Left lung (tissue), 4 donors: ENCODE measurements at regions not wholly inside any gene's neighbourhood (a gene's known extent, or its start where the extent isn't known, plus 50 kb on each side); places are given as distances from the start of the nearest gene placed in this dataset.
"Not testable (repeated sequence)": the region's sequence is repeated elsewhere in the genome, so short reads cannot be mapped to it uniquely, and the experiment has no call there.

Experiments
- ATAC-seq: fragments of 200-7000 bp; cut with Tn5 transposase; one replicate; pipeline ENCODE4 v1.9.1; 2020; ENCODE audit warnings: moderate library complexity
- DNase-seq, 4 donors: peaks; one replicate each; pipeline ENCODE4 v3.0.0-alpha.2; 2013 to 2020
- H3K27ac ChIP-seq, 2 donors: fragments of 200-600 bp; sonication (generic) in 1 of 2; one replicate each; pipeline versions ENCODE4 v1.5.0 to v1.8.0; 2020 to 2021
- H3K27me3 ChIP-seq, 2 donors: fragments of 200-600 bp; sonication (generic) in 1 of 2; one replicate each; pipeline versions ENCODE4 v1.5.0 to v1.8.0; 2020 to 2021
- H3K36me3 ChIP-seq, 2 donors: fragments of 200-600 bp; sonication (generic) in 1 of 2; one replicate each; pipeline versions ENCODE4 v1.5.0 to v1.8.0; 2020 to 2021
- H3K4me1 ChIP-seq, 2 donors: fragments of 200-600 bp; one replicate each; pipeline ENCODE4 v1.8.0; 2021
- H3K4me3 ChIP-seq, 2 donors: fragments of 200-600 bp; sonication (generic) in 1 of 2; one replicate each; pipeline versions ENCODE4 v1.5.0 to v1.8.0; 2020 to 2021; ENCODE audit warnings: mild to moderate bottlenecking in 1 of 2
- H3K9me3 ChIP-seq, 2 donors: fragments of 200-600 bp; sonication (generic) in 1 of 2; one replicate each; pipeline versions ENCODE4 v1.5.0 to v1.8.0; 2020 to 2021
- intact Hi-C, 2 donors: fragments of 100-400 bp; cut with DNase I; formaldehyde crosslinking; loops; one replicate each; pipeline versions ENCODE4 v1.11.2 to v1.14.2; 2022
- TF ChIP-seq, protein P1 (sequence below), 2 donors: fragments of 200-600 bp; sonication (generic) in 1 of 2; IDR thresholded peaks; one replicate each; pipeline versions ENCODE4 v1.5.0 to v1.8.0; 2021; ENCODE audit warnings: antibody characterized with exemption in 2 of 2
- donor health status: DM: no; HTN: yes; CAD: no.
- donor health status: DM: no; HTN: no; CAD: no.

DNA sequence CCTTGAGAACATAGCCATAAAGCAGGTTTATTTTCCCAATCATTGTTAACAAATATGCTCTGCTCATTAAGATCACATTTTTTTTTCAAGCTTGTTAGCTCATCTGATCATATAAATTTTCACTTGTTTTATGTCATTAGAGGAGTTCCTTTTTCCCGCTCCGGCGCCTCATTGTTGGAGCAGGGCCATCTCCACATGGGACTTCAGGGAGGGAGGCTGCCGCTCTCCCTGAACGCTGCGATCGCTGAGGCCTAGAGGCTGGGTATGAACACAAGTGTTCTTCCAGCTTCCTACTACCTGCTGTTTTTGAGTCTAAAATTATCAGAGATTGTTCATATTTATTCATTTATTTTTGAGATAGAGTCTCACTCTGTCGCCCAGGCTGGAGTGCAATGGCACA lies 246.9 kb downstream of the MPDZ start:
- Histone ChIP-seq H3K4me3 (no peak overlapping the region), H3K9me3 (no peaks in the 10 kb centered on the region), H3K27me3 (no peaks in the 10 kb centered on the region), H3K36me3 (no peaks in the 10 kb centered on the region), H3K4me1 (no peaks in the 10 kb centered on the region), H3K27ac (no peak overlapping the region)
- TF ChIP-seq, protein P1, sequence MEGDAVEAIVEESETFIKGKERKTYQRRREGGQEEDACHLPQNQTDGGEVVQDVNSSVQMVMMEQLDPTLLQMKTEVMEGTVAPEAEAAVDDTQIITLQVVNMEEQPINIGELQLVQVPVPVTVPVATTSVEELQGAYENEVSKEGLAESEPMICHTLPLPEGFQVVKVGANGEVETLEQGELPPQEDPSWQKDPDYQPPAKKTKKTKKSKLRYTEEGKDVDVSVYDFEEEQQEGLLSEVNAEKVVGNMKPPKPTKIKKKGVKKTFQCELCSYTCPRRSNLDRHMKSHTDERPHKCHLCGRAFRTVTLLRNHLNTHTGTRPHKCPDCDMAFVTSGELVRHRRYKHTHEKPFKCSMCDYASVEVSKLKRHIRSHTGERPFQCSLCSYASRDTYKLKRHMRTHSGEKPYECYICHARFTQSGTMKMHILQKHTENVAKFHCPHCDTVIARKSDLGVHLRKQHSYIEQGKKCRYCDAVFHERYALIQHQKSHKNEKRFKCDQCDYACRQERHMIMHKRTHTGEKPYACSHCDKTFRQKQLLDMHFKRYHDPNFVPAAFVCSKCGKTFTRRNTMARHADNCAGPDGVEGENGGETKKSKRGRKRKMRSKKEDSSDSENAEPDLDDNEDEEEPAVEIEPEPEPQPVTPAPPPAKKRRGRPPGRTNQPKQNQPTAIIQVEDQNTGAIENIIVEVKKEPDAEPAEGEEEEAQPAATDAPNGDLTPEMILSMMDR (IDR thresholded peaks at IDR 0.05): no peak
- intact Hi-C loops: no loop called here
- ATAC-seq (no peak), DNase-seq (peak in 1 of 4 donors; percentile 76)

DNA sequence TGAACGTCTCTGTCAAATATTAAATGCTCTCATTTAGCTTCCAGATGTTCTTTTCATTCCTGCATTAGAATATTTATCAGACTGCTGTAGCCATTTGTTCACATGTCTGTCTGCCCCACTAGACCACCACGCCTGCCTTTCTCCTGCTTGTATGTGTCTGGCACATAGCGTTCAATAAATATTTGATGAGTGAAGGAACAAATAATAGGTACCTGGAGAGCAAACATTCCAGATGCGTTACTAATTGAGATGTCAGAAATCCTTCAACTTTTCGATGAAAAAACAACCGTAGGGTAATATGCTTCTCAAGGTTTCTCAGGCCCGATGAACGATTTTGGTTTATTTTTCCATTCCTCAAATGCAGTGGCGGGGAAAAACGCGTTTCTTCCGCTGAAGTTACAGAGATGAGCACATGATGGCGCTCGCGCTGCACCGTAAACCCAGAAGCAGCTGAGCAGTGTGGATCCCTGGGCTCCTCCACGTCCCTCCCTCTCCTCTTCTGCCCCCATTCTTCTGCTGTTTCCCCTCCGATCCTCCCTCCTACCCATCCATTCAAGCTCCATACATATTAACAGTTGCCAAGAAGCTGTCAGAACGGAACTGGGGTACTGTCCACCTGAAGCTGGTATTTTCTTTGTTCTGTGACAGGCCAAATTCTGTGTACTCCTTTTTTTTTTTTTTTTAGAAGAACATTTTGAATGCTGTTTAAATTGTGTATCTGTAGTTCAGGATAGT lies 245.4 kb downstream of the MPDZ start:
- H3K36me3 ChIP-seq: no peaks in the 10 kb centered on the region
- DNase-seq: peak; percentile 58 to 89 (median 78)
- H3K27ac ChIP-seq: no peak overlapping the region
- H3K27me3 ChIP-seq: no peaks in the 10 kb centered on the region
- TF ChIP-seq, protein P1 (IDR thresholded peaks at IDR 0.05): peak; percentile 53 to 58
- intact Hi-C loops: no loop called here
- no peaks in the 10 kb centered on the region for H3K9me3 ChIP-seq
- peak; percentile 99 for ATAC-seq
- H3K4me1 ChIP-seq: no peaks in the 10 kb centered on the region
- H3K4me3 ChIP-seq: no peak overlapping the region

DNA sequence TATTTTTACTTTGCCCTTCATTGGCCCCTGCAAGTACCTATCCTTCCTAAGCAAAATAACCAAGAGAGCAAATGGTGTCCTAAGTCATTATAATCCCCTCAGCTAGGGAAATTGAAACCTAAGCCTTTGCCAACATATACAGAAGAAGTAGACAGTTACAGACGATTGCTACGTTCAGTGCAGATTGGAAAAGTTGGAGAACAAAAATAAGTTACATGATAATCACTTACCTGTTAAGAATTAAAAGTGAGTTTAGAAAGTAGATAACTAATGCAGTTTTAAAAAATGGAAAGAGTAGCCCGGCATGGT lies 244.8 kb downstream of the MPDZ start:
- Histone ChIP-seq H3K27me3 (no peaks in the 10 kb centered on the region), H3K9me3 (no peaks in the 10 kb centered on the region), H3K27ac (no peak overlapping the region), H3K4me1 (no peaks in the 10 kb centered on the region), H3K4me3 (no peak overlapping the region), H3K36me3 (no peaks in the 10 kb centered on the region)
- DNase-seq (no peak), ATAC-seq (peak; percentile 48)
- intact Hi-C loops: no loop called here
- TF ChIP-seq, protein P1 (IDR thresholded peaks at IDR 0.05): no peak

DNA sequence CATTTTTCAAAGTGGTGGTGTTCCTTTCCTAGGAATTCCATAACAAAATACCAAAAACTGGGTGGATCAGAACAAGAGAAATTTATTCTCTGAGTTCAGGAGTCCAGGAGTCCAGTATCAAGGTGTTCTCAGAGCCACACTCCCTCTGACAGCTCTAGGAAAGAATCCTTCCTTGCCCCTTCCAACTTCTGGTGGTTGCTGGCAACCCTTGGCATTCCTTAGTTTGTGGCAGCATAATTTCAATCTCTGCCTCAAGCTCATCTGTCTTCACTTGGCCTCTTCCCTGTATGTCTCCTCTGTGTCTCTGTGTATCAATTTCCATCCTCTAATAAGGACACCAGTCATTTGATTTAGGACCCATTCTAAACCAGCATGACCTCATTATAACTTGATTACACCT lies 243.7 kb downstream of the MPDZ start:
- H3K4me3 ChIP-seq: no peak overlapping the region
- DNase-seq (no peak), ATAC-seq (no peak)
- H3K27ac ChIP-seq: no peak overlapping the region
- TF ChIP-seq, protein P1 (IDR thresholded peaks at IDR 0.05): no peak
- H3K4me1 ChIP-seq: no peaks in the 10 kb centered on the region
- H3K27me3 ChIP-seq: no peaks in the 10 kb centered on the region
- no peaks in the 10 kb centered on the region for H3K9me3 ChIP-seq
- no peaks in the 10 kb centered on the region for H3K36me3 ChIP-seq
- intact Hi-C loops: no loop called here

DNA sequence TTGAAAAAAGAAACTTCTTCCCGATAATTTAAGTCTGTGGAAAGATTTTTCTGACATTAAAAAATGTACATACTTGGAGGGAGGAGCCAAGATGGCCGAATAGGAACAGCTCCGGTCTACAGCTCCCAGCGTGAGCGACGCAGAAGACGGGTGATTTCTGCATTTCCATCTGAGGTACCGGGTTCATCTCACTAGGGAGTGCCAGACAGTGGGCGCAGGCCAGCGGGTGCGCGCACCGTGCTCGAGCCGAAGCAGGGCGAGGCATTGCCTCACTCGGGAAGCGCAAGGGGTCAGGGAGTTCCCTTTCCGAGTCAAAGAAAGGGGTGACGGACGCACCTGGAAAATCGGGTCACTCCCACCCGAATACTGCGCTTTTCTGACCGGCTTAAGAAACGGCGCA lies 241.7 kb downstream of the MPDZ start:
- intact Hi-C loops, H3K4me3 ChIP-seq, DNase-seq, H3K27me3 ChIP-seq, H3K9me3 ChIP-seq, ATAC-seq, H3K36me3 ChIP-seq, H3K4me1 ChIP-seq, H3K27ac ChIP-seq: not testable (repeated sequence)
